ENCODE measurements at regions not wholly inside any gene's neighbourhood (a gene's known extent, or its start where the extent isn't known, plus 50 kb on each side); places are given as distances from the start of the nearest gene placed in this dataset.

DNA sequence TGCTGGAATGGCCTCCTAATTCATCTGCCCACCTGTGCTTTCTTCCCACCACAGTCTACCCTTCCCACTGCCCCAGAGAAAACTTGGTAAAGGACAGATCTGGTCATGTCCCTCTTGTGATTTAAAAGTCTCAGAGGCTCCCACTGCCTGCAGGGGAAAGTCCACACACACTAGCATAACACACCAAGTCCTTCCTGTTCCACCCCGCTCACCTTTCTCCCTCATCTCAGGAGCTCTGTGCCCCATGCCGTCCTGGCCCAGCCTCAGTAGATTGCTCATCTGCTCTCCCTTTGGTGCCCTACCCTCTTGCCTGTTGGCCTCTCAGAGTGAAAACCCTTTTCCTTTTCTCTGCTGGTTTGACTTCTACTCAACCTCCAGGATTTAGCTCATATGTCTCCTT lies 111.4 kb upstream of the MAP3K1 start:
- Histone ChIP-seq H3K4me3 (ENCODE audit: low read length) (no peak overlapping the region), H3K27ac (ENCODE audit: low read depth, low read length) (no peak overlapping the region), H3K4me1 (ENCODE audit: insufficient read depth, low read length) (peaks cover 11% of the 10 kb centered on the region), H3K36me3 (ENCODE audit: insufficient read depth, low read length) (no peaks in the 10 kb centered on the region), H3K9ac (ENCODE audit: low read depth, low read length) (no peak overlapping the region), H3K9me3 (ENCODE audit: insufficient read depth, low read depth, low read length) (no peaks in the 10 kb centered on the region), H3K27me3 (ENCODE audit: insufficient read depth, low read length) (peaks cover 3% of the 10 kb centered on the region; the same call in 1 of the 2 replicates)
- WGBS = 95% methylated on average over 2 of the region's 2 CpGs

DNA sequence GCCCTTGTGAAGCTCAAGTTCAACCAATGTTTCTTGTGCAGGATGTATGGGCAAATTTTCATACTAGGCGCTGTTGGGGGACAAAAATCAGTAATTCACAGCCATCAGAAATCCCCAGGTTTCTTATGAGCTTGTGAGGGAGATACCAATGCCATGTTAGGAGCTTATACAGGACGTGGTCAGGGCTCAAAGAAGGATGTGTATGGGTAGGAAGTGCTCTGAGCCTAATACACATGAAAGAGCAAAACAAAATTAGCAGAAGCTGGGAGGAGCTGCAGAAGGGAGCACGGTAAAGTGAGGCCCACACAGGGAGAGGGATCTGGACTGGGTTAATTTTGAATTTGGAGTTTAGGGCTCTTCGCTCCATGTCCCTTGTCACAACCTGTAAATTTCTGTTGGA lies 114.6 kb upstream of the MAP3K1 start:
- Histone ChIP-seq H3K4me3 (ENCODE audit: low read length) (no peak overlapping the region), H3K4me1 (ENCODE audit: insufficient read depth, low read length) (peaks cover 21% of the 10 kb centered on the region)

DNA sequence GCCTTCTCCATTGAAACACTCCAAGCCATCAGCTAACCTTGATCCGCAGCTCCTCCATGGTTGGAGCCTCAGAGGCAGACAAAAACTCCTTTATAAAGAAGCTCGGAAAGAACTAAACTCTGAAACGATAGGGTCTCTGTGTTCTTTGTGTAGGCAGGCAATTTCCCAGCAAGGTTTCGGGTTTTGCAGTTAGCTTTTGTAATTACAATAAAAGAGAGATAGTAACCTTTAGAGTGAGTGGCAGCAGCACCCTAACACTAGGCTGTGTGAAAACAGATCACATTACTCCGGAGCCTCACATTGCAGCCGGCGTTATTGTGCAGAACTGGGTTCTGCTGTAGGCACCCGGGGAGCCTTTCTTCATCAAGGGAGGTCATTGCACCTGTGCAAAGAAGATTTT lies 115.8 kb upstream of the MAP3K1 start:
- H3K9ac ChIP-seq (ENCODE audit: low read depth, low read length) = no peak overlapping the region
- H3K4me3 ChIP-seq (ENCODE audit: low read length) = no peak overlapping the region
- H3K4me1 ChIP-seq (ENCODE audit: insufficient read depth, low read length) = peaks cover 21% of the 10 kb centered on the region
- H3K36me3 ChIP-seq (ENCODE audit: insufficient read depth, low read length) = no peaks in the 10 kb centered on the region
- H3K9me3 ChIP-seq (ENCODE audit: insufficient read depth, low read depth, low read length) = no peaks in the 10 kb centered on the region
- H3K27me3 ChIP-seq (ENCODE audit: insufficient read depth, low read length) = peaks cover 3% of the 10 kb centered on the region; the same call in 1 of the 2 replicates
- 61% methylated on average over 8 of the region's 8 CpGs for WGBS
- H3K27ac ChIP-seq (ENCODE audit: low read depth, low read length) = no peak overlapping the region

More for the DNA sequence above, 114.6 kb upstream of the MAP3K1 start:
- Histone ChIP-seq H3K9ac (ENCODE audit: low read depth, low read length) (no peak overlapping the region), H3K27ac (ENCODE audit: low read depth, low read length) (no peak overlapping the region), H3K27me3 (ENCODE audit: insufficient read depth, low read length) (peaks cover 3% of the 10 kb centered on the region; the same call in 1 of the 2 replicates), H3K9me3 (ENCODE audit: insufficient read depth, low read depth, low read length) (no peaks in the 10 kb centered on the region), H3K36me3 (ENCODE audit: insufficient read depth, low read length) (no peaks in the 10 kb centered on the region)
- WGBS = 89% methylated on average over 4 of the region's 4 CpGs

DNA sequence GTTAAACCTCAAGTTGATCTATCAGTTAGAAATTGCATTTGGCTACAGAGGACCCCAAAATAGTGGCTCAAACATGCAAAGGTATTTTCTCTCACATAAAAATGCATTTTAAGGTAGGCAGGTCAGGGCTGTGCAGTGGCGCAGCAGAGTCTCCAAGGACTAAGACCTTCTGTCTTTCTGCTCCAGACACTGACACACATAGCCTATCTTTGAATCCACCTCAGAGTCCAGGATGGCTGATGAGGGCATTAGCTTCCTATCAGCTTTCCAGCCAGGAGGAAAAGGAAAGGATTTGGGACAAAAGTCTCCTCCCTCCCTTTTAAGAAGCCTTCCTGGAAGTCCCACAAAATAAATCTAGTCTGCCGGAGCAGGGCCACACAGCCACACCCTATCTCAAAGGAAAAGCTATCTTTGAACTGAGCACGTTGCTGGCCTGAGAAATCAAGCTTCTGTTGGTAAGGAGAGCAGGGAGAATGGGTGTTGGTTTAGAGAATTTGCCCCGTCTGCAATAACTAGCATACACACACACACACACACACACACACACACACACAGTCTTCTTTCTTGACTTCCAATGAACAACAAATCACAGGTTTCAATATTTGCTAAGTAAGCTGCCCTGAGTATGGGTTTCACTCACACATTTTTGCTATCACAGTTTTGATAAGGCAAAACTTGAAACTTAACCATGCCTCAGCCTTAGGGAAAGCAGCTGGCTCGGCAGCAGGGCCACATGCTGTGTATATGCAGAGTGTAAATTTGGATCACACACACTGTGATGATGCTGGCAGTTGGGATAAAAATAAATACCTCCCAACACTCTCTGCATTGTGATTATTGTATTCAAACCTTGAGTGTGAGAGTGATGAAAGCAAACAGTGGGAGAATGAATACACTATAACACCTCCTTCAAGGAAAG lies 116.6 kb upstream of the MAP3K1 start:
- Histone ChIP-seq H3K9ac (ENCODE audit: low read depth, low read length) (no peak overlapping the region), H3K9me3 (ENCODE audit: insufficient read depth, low read depth, low read length) (no peaks in the 10 kb centered on the region), H3K36me3 (ENCODE audit: insufficient read depth, low read length) (no peaks in the 10 kb centered on the region), H3K4me1 (ENCODE audit: insufficient read depth, low read length) (peaks cover 21% of the 10 kb centered on the region), H3K27me3 (ENCODE audit: insufficient read depth, low read length) (peaks cover 3% of the 10 kb centered on the region; the same call in 1 of the 2 replicates), H3K4me3 (ENCODE audit: low read length) (no peak overlapping the region), H3K27ac (ENCODE audit: low read depth, low read length) (no peak overlapping the region)
- WGBS = 51% methylated on average over 3 of the region's 5 CpGs

DNA sequence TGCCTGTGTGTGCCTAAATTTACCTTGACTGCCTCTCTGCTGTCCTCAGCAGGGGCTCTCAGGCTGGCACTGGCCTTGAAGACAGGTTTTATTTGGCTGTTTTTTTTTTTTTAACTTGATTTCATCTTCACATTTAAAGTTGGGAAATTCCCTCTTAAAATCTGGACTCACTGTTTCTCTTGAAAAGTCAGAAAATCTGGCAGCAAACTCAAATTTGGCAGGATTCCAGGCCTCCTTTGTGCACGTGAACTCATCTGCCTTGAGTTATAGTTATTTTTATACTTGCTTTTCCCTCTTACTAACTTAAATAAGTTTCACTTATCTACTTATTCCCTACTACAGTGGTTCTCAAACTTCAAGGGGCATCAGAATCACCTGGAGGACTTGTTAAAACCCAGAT lies 118.4 kb upstream of the MAP3K1 start:
- H3K9ac ChIP-seq (ENCODE audit: low read depth, low read length) = no peak overlapping the region
- no peaks in the 10 kb centered on the region for H3K36me3 ChIP-seq (ENCODE audit: insufficient read depth, low read length)
- H3K27ac ChIP-seq (ENCODE audit: low read depth, low read length) = no peak overlapping the region
- no peaks in the 10 kb centered on the region for H3K9me3 ChIP-seq (ENCODE audit: insufficient read depth, low read depth, low read length)
- no peak overlapping the region for H3K4me3 ChIP-seq (ENCODE audit: low read length)
- WGBS = 71% methylated on average over 1 of the region's 1 CpG
- peaks cover 21% of the 10 kb centered on the region for H3K4me1 ChIP-seq (ENCODE audit: insufficient read depth, low read length)
- H3K27me3 ChIP-seq (ENCODE audit: insufficient read depth, low read length) = peaks cover 3% of the 10 kb centered on the region; the same call in 1 of the 2 replicates

DNA sequence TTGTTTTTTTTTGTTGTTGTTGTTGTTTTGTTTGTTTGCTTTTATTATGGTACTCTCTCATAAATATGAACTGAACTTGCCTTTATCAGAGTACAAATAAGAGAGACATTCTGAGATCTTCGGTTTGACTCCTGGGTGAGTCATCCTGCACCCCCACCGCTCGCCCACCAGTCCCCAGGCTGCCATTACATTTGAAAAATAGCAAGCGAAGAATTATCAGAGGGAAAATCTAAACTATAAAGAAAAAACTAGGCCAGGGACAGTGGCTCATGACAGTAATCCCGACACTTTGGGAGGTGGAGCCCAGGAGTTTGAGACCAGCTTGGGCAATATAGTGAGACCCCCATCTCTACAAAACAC lies 122.1 kb upstream of the MAP3K1 start:
- Histone ChIP-seq H3K9me3 (ENCODE audit: insufficient read depth, low read depth, low read length) (no peaks in the 10 kb centered on the region), H3K36me3 (ENCODE audit: insufficient read depth, low read length) (no peaks in the 10 kb centered on the region), H3K27ac (ENCODE audit: low read depth, low read length) (no peak overlapping the region), H3K4me1 (ENCODE audit: insufficient read depth, low read length) (peaks cover 3% of the 10 kb centered on the region), H3K9ac (ENCODE audit: low read depth, low read length) (no peak overlapping the region), H3K4me3 (ENCODE audit: low read length) (no peak overlapping the region), H3K27me3 (ENCODE audit: insufficient read depth, low read length) (no peaks in the 10 kb centered on the region)
- 94% methylated on average over 5 of the region's 5 CpGs for WGBS

DNA sequence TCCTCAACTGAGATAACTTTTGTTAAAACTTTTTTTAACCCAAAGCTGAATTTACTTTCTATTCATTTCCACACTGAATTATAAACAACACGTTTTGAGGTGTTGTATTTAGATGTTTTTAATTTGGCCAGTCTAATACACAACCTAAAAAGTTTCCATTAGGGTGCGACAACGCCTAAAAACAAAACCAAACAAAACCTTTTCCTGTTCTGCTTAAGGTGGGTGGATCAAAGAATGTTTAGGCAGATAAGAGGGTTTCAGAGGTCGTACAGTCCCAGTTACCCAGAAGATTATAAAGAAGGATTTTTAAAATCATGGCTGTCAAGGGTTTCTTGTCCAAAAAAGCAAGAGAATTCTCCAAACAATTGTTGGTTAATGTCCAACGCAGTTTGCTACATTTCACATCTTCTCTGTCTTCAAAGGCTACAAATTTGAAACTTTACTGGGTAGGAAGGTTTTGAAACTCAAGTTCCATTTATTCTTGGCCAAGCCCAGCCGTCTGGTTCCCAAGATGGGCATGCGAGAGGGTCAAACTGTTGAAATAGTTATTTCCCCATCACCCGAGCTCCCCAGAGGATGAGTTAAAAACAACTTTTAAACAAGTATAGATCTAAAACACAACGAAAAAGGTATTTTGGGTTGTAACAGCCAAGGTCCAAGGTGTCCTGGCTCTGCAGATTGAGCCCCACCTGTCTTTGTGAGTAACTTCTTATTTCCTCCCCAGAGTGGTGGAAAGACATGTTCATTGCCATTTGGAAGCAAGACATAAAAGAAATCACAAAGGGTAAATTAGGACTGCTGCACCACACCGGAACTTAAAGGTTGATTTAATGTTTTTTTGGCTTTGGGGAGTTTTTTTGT lies 122.8 kb upstream of the MAP3K1 start:
- Histone ChIP-seq H3K9ac (ENCODE audit: low read depth, low read length) (no peak overlapping the region), H3K9me3 (ENCODE audit: insufficient read depth, low read depth, low read length) (no peaks in the 10 kb centered on the region), H3K36me3 (ENCODE audit: insufficient read depth, low read length) (no peaks in the 10 kb centered on the region), H3K27me3 (ENCODE audit: insufficient read depth, low read length) (no peaks in the 10 kb centered on the region), H3K27ac (ENCODE audit: low read depth, low read length) (no peak overlapping the region), H3K4me1 (ENCODE audit: insufficient read depth, low read length) (no peaks in the 10 kb centered on the region), H3K4me3 (ENCODE audit: low read length) (no peak overlapping the region)
- WGBS = 92% methylated on average over 7 of the region's 10 CpGs

DNA sequence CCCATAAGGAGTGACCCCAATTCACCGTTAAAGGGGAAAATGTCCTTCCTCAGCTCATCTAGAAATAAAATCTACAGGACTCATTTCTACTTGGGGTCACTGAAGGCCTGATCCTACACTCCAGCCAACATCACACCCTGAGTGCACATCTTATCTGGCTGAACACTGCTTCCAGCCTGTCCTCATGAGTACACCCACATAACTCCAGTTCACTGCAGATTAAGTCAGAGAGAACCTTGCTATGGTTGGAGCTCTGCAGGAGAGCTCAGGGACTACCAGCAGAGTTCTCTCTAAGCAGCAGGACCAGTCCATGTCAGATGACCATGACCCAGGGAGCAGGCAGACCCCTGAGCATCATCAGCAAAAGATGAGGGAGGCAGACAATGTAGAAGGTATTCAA lies 126.9 kb upstream of the MAP3K1 start:
- H3K36me3 ChIP-seq (ENCODE audit: insufficient read depth, low read length) = no peaks in the 10 kb centered on the region
- H3K9me3 ChIP-seq (ENCODE audit: insufficient read depth, low read depth, low read length) = no peaks in the 10 kb centered on the region
- H3K27ac ChIP-seq (ENCODE audit: low read depth, low read length) = no peak overlapping the region
- H3K4me3 ChIP-seq (ENCODE audit: low read length) = no peak overlapping the region
- WGBS = 93% methylated on average over 1 of the region's 1 CpG
- no peaks in the 10 kb centered on the region for H3K27me3 ChIP-seq (ENCODE audit: insufficient read depth, low read length)
- no peaks in the 10 kb centered on the region for H3K4me1 ChIP-seq (ENCODE audit: insufficient read depth, low read length)
- no peak overlapping the region for H3K9ac ChIP-seq (ENCODE audit: low read depth, low read length)

DNA sequence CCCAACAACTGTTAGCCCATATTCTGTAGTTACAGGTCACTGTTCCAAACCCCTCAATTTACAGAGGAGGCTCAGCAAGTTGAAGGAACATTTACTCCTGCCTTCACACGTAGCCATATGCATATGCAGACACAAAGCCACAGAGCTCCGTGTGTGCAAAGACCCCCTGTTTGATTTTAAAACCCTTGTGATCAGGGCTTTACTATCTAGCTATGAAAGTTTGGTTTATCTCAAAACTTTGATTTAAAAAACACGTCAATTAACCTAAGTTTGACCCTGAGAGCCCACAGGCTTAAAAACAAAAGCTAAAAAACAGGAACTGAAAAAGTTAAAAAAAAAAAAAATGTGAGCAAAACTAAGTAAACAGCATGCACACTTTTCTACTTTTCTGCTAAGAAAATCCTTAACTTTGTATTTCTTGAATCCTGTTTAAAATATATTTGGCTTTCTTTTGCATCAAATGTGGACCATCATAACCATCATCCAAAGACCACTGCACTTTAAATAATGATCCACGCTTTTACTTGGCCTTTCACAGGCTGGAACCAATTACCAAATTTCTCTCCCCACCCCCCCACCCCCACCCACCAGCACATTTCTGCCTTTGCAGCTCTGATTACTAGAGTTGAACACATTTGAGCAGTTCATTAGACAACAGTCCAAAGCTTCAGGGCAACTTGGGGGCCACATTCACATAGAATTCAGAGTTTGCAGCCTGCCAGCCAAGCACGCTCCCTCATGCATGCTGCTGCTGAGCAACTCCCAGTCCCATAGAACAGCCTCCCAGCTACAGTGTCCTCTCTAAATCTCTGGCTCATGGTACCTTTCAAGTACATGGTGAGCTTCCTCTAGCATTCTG lies 128.8 kb upstream of the MAP3K1 start:
- no peak overlapping the region for H3K9ac ChIP-seq (ENCODE audit: low read depth, low read length)
- H3K27me3 ChIP-seq (ENCODE audit: insufficient read depth, low read length) = no peaks in the 10 kb centered on the region
- H3K4me1 ChIP-seq (ENCODE audit: insufficient read depth, low read length) = no peaks in the 10 kb centered on the region
- H3K4me3 ChIP-seq (ENCODE audit: low read length) = no peak overlapping the region
- H3K9me3 ChIP-seq (ENCODE audit: insufficient read depth, low read depth, low read length) = no peaks in the 10 kb centered on the region
- H3K27ac ChIP-seq (ENCODE audit: low read depth, low read length) = no peak overlapping the region
- WGBS = 57% methylated on average over 5 of the region's 5 CpGs
- H3K36me3 ChIP-seq (ENCODE audit: insufficient read depth, low read length) = no peaks in the 10 kb centered on the region

DNA sequence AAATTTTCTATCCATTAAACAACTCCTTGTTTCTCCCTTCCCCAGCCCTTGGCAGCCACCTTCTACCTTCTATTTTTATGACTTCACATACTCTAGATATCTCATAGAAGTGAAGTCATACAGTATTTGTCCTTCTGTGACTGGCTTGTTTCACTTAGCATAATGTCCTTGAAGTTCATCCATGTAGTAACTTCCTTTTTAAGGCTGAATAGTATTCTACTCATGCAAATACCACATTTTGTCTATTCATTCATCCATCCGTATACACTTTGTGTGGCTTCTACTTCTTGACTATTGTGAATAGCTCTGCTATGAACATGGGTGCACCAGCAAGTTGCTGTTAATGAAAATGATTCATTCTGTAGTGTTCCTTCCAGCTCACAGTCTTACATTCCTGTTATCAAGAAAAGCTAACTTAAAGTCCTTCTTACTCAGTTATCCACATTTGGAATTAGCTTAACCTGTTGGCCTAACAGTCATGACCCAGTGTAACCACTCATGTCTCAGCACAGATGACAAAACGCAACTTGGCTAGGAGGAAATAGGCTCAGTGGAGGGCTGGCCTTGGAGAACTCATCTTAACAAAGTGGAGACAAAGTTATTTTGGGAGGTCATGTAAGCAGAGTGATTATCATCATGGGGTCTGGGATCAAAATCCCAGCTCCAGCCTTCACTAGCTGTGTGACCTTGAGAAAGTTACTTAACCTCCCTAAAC lies 129.7 kb upstream of the MAP3K1 start:
- Histone ChIP-seq H3K9me3 (ENCODE audit: insufficient read depth, low read depth, low read length) (no peaks in the 10 kb centered on the region), H3K4me3 (ENCODE audit: low read length) (no peak overlapping the region), H3K27me3 (ENCODE audit: insufficient read depth, low read length) (no peaks in the 10 kb centered on the region), H3K36me3 (ENCODE audit: insufficient read depth, low read length) (no peaks in the 10 kb centered on the region), H3K4me1 (ENCODE audit: insufficient read depth, low read length) (no peaks in the 10 kb centered on the region), H3K27ac (ENCODE audit: low read depth, low read length) (no peak overlapping the region), H3K9ac (ENCODE audit: low read depth, low read length) (no peak overlapping the region)
- 90% methylated on average over 2 of the region's 2 CpGs for WGBS

Measured in HUES64 (cell line).